ENCODE measurements at regions not wholly inside any gene's neighbourhood (a gene's known extent, or its start where the extent isn't known, plus 50 kb on each side); places are given as distances from the start of the nearest gene placed in this dataset.

DNA sequence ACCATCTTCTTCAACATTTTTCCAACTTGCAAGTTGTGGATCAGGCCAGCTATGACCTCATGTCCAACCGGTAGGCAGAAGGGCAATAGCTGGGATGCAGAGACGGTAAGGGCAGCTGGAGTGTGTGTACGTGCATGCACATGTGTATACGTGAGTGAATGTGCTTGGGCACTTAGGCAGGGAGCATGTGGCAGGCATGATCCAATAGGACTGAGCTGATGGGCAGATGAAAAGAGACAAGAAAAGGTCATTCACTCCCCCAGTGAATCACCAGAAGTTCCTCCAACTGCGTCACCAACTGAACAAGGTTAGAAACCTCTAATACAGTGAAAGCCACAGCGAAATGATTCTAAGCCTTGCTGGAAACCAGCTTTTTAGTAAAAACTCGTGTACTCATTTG, 176.1 kb downstream of the FGFR2 start:
- TF ChIP-seq, protein P1, sequence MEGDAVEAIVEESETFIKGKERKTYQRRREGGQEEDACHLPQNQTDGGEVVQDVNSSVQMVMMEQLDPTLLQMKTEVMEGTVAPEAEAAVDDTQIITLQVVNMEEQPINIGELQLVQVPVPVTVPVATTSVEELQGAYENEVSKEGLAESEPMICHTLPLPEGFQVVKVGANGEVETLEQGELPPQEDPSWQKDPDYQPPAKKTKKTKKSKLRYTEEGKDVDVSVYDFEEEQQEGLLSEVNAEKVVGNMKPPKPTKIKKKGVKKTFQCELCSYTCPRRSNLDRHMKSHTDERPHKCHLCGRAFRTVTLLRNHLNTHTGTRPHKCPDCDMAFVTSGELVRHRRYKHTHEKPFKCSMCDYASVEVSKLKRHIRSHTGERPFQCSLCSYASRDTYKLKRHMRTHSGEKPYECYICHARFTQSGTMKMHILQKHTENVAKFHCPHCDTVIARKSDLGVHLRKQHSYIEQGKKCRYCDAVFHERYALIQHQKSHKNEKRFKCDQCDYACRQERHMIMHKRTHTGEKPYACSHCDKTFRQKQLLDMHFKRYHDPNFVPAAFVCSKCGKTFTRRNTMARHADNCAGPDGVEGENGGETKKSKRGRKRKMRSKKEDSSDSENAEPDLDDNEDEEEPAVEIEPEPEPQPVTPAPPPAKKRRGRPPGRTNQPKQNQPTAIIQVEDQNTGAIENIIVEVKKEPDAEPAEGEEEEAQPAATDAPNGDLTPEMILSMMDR (IDR thresholded peaks at IDR 0.05; ENCODE audit: low read depth, low read length), result no peak
- no peak overlapping the region for H3K4me3 ChIP-seq (replicated peaks in 1 of 2; ENCODE audit: low read depth in 2 of 2, low read length in 2 of 2)

GRCh38 chr10:121425623-121426022, 172.6 kb downstream of the FGFR2 start:
- no peak overlapping the region for H3K4me3 ChIP-seq (replicated peaks in 1 of 2; ENCODE audit: low read depth in 2 of 2, low read length in 2 of 2)
- DNase-seq (ENCODE audit: low read depth in 2 of 2), result no peak
- TF ChIP-seq, protein P1 (IDR thresholded peaks at IDR 0.05; ENCODE audit: low read depth, low read length), result no peak

More for the DNA sequence above, 176.1 kb downstream of the FGFR2 start:
- DNase-seq (ENCODE audit: low read depth in 2 of 2), result no peak

GRCh38 chr10:121426307-121426706, 171.9 kb downstream of the FGFR2 start:
- H3K4me3 ChIP-seq (replicated peaks in 1 of 2; ENCODE audit: low read depth in 2 of 2, low read length in 2 of 2), result no peak overlapping the region
- TF ChIP-seq, protein P1 (IDR thresholded peaks at IDR 0.05; ENCODE audit: low read depth, low read length), result no peak
- no peak for DNase-seq (ENCODE audit: low read depth in 2 of 2)

All from cardiac fibroblast (primary cell).